ENCODE measurements at regions not wholly inside any gene's neighbourhood (a gene's known extent, or its start where the extent isn't known, plus 50 kb on each side); places are given as distances from the start of the nearest gene placed in this dataset.
A peak's percentile ranks its signal among the peaks of the same experiment; 100 is the strongest.

DNA sequence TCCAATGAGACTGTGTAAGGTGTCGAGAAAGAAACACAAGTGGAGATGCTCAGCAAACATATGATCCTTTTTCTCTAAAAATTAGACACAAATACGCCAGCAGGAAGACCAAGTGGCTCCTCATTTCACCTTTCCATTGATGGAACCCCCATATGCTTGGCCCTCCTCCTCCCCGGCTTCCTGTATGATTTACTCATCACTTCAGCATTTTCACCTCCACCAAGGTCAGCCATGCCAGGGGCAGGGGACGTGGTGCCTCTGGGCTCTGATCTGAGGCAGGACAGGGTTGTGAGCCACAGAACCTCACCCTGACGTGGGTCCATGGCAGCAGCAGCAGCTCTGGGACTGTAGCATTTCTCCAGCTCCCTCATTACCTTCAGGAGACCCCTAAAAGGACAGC, 116.8 kb upstream of the PFKP start:
- peaks cover 10 to 24% (median 16%) of the 10 kb centered on the region in 4 donors for H3K4me1 Mint-ChIP-seq
- Histone ChIP-seq H3K27ac (ENCODE audit: low read depth, low read length) (no peak overlapping the region), H3K36me3 (ENCODE audit: insufficient read depth, low read length) (no peaks in the 10 kb centered on the region), H3K9me3 (ENCODE audit: control insufficient read depth in 1 of 2, low read length in 2 of 2) (no peaks in the 10 kb centered on the region), H3K27me3 (ENCODE audit: insufficient read depth, low read length) (no peaks in the 10 kb centered on the region), H3K4me3 (ENCODE audit: low read length in 2 of 2) (no peak overlapping the region), H3K4me1 (ENCODE audit: insufficient read depth, low read length) (peaks cover 18% of the 10 kb centered on the region)
- H3K27me3 Mint-ChIP-seq: peaks cover 12 to 28% of the 10 kb centered on the region in 2 donors
- POLR2A ChIA-PET (ENCODE audit: partially characterized antibody): no interaction called here
- H3K4me3 Mint-ChIP-seq: peak overlapping the region in 4 of 8 donors; percentile 36 to 47 (median 40)
- intact Hi-C loops (cut with micrococcal nuclease): no loop called here
- H3K27ac Mint-ChIP-seq: no peak overlapping the region
- no peaks in the 10 kb centered on the region for H3K36me3 Mint-ChIP-seq
- CTCF ChIA-PET (ENCODE audit: partially characterized antibody): no interaction called here
- DNase-seq: no peak
- H3K9me3 Mint-ChIP-seq: peaks cover 0 to 3% (median 0%) of the 10 kb centered on the region in 8 donors

DNA sequence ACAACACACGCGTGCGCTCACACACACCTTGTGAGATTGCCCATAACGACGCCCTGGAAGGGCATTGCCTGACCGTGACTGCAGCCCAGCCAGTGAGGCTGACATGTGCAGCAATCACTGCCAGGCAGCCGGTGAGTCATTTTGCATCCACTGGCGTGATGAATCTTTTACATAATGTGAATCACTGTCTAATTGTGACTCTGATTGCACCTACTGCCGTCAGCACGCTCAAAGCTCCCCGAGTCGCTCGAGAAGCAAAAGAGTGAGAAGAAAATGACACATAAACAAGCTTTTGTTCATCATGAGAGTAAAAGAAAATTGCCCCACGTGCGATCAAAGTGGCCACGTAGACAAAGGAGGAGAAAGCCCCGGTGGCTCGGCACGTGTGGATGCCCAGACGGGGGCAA, 117.4 kb upstream of the PFKP start:
- Histone ChIP-seq H3K36me3 (ENCODE audit: insufficient read depth, low read length) (no peaks in the 10 kb centered on the region), H3K27me3 (ENCODE audit: insufficient read depth, low read length) (no peaks in the 10 kb centered on the region), H3K4me1 (ENCODE audit: insufficient read depth, low read length) (peaks cover 18% of the 10 kb centered on the region), H3K4me3 (ENCODE audit: low read length in 2 of 2) (no peak overlapping the region), H3K9me3 (ENCODE audit: control insufficient read depth in 1 of 2, low read length in 2 of 2) (no peaks in the 10 kb centered on the region), H3K27ac (ENCODE audit: low read depth, low read length) (no peak overlapping the region)
- Mint-ChIP-seq H3K9me3 (peaks cover 0 to 3% (median 0%) of the 10 kb centered on the region in 8 donors), H3K27me3 (peaks cover 12 to 30% of the 10 kb centered on the region in 2 donors), H3K4me1 (peaks cover 10 to 24% (median 16%) of the 10 kb centered on the region in 4 donors), H3K4me3 (peak overlapping the region in 7 of 8 donors; percentile 17 to 64 (median 40)), H3K27ac (peak overlapping the region in 1 of 7 donors; percentile 24), H3K36me3 (no peaks in the 10 kb centered on the region)
- POLR2A ChIA-PET (ENCODE audit: partially characterized antibody): no interaction called here
- CTCF ChIA-PET (ENCODE audit: partially characterized antibody): no interaction called here
- no peak for DNase-seq
- intact Hi-C loops (cut with micrococcal nuclease): no loop called here

DNA sequence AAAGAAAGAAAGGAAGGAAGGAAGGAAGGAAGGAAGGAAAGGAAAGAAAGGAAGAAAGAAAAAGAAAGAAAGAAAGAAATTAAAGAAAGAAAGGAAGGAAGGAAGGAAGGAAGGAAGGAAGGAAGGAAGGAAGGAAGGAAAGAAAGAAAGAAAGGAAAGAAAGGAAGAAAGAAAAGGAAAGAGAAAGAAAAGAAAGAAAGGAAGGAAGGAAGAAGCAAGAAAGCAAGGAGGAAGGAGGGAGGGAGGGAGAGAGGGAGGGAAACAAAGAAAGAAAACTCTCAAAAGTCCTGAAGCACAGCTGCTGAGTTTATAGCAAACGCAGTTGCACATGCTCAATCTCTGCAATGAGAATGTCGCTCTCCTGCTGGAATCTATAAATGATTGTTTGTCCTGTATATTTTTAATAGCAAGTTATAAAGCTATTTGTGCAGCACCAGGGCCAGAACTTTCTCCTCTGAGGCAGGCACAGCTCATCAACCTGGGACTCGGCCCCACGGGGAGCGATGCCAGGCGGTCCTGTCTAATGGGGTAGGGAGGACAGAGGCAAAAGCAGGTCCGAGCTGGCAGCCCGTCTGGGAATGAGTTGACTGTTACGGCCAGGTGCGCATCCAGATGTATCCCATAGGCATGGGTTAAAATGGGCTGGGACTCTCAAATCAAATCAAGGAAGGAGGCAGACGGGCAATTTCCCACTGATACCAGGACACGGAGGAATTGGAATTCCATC, 118.0 kb upstream of the PFKP start:
- Histone ChIP-seq H3K27ac (ENCODE audit: low read depth, low read length) (no peak overlapping the region), H3K36me3 (ENCODE audit: insufficient read depth, low read length) (no peaks in the 10 kb centered on the region), H3K4me3 (ENCODE audit: low read length in 2 of 2) (no peak overlapping the region), H3K4me1 (ENCODE audit: insufficient read depth, low read length) (peaks cover 18% of the 10 kb centered on the region), H3K27me3 (ENCODE audit: insufficient read depth, low read length) (no peaks in the 10 kb centered on the region), H3K9me3 (ENCODE audit: control insufficient read depth in 1 of 2, low read length in 2 of 2) (no peaks in the 10 kb centered on the region)
- no peak overlapping the region for H3K27ac Mint-ChIP-seq
- POLR2A ChIA-PET (ENCODE audit: partially characterized antibody): no interaction called here
- no peaks in the 10 kb centered on the region for H3K36me3 Mint-ChIP-seq
- peak overlapping the region in 6 of 8 donors; percentile 2 to 64 (median 40) for H3K4me3 Mint-ChIP-seq
- H3K4me1 Mint-ChIP-seq: peaks cover 10 to 24% (median 16%) of the 10 kb centered on the region in 4 donors
- H3K27me3 Mint-ChIP-seq: peaks cover 12 to 35% of the 10 kb centered on the region in 2 donors
- peaks cover 0 to 3% (median 0%) of the 10 kb centered on the region in 8 donors for H3K9me3 Mint-ChIP-seq
- intact Hi-C loops (cut with micrococcal nuclease): no loop called here
- no peak for DNase-seq
- CTCF ChIA-PET (ENCODE audit: partially characterized antibody): no interaction called here

DNA sequence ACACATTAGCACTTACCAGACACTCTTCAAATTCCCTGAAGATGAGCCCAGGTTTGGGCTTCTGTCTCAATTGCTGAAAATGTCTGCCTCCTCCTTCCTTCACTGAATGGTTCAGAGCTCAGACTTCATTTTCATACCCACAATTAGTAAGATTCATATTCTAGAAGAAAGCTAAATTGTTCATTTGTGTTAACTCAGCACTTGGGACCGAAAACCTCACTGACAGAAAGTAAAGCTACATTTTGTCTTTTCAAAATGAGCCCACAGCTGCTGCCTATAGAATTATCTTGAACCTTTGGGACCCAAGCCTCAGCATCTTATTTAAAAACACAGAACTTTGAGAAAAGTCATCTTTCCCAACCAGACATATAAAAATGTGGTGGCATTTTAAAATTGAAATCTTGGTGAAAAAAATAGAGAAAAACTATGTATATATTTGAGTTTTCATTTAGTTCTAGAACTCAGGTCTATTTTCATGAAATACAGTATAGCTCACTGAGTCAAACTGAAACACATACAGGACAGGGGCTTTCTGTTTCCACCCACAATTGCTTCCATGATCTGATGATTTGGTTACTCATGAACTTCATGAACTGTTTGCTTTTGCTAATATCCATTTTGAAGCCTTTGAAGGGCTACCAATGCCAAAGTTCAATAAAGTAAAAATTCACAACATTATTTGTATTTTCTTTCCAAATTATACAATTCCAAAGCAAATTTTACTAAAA, 119.1 kb upstream of the PFKP start:
- H3K9me3 Mint-ChIP-seq: peaks cover 0 to 3% (median 0%) of the 10 kb centered on the region in 8 donors

DNA sequence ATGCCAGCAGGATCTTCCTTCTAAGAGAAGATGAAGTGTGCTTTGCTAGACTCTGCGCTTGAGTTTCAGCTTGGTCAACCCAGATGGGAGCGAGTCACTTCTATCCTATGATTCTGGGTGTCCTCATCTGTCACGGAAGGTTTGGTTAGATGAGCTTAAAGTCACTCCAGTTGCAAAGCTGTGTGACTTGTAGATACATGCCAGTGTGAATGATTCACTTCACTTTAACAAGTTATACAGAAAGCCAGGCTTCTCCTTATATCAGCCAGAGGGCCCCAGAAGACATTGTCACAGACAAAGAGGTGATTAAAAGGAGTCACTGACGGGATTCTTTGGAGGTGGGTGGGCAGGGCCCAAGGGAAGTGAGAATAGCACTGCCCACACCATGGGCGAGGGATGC, 122.6 kb upstream of the PFKP start:
- Mint-ChIP-seq H3K4me3 (no peak overlapping the region), H3K36me3 (no peaks in the 10 kb centered on the region), H3K27me3 (peaks cover 12 to 32% of the 10 kb centered on the region in 2 donors), H3K4me1 (peaks cover 3 to 9% (median 5%) of the 10 kb centered on the region in 4 donors), H3K27ac (no peak overlapping the region), H3K9me3 (peaks cover 0 to 4% (median 0%) of the 10 kb centered on the region in 8 donors)
- ChIA-PET CTCF (ENCODE audit: partially characterized antibody) (no interaction called here), POLR2A (ENCODE audit: partially characterized antibody) (no interaction called here)
- Histone ChIP-seq H3K4me1 (ENCODE audit: insufficient read depth, low read length) (peaks cover 4% of the 10 kb centered on the region), H3K27me3 (ENCODE audit: insufficient read depth, low read length) (no peaks in the 10 kb centered on the region), H3K36me3 (ENCODE audit: insufficient read depth, low read length) (no peaks in the 10 kb centered on the region), H3K9me3 (ENCODE audit: control insufficient read depth in 1 of 2, low read length in 2 of 2) (no peaks in the 10 kb centered on the region), H3K4me3 (ENCODE audit: low read length in 2 of 2) (no peak overlapping the region), H3K27ac (ENCODE audit: low read depth, low read length) (no peak overlapping the region)
- DNase-seq: no peak
- intact Hi-C loops (cut with micrococcal nuclease): no loop called here

More for the DNA sequence above, 119.1 kb upstream of the PFKP start:
- H3K36me3 Mint-ChIP-seq: no peaks in the 10 kb centered on the region
- no peak for DNase-seq
- peaks cover 10 to 24% (median 16%) of the 10 kb centered on the region in 4 donors for H3K4me1 Mint-ChIP-seq
- POLR2A ChIA-PET (ENCODE audit: partially characterized antibody): no interaction called here
- peaks cover 18% of the 10 kb centered on the region for H3K4me1 ChIP-seq (ENCODE audit: insufficient read depth, low read length)
- H3K36me3 ChIP-seq (ENCODE audit: insufficient read depth, low read length): no peaks in the 10 kb centered on the region
- no peaks in the 10 kb centered on the region for H3K27me3 ChIP-seq (ENCODE audit: insufficient read depth, low read length)
- CTCF ChIA-PET (ENCODE audit: partially characterized antibody): no interaction called here
- H3K4me3 Mint-ChIP-seq: no peak overlapping the region
- H3K9me3 ChIP-seq (ENCODE audit: control insufficient read depth in 1 of 2, low read length in 2 of 2): no peaks in the 10 kb centered on the region
- H3K27me3 Mint-ChIP-seq: peaks cover 12 to 30% of the 10 kb centered on the region in 2 donors
- H3K27ac ChIP-seq (ENCODE audit: low read depth, low read length): no peak overlapping the region
- intact Hi-C loops (cut with micrococcal nuclease): no loop called here
- H3K27ac Mint-ChIP-seq: no peak overlapping the region
- no peak overlapping the region for H3K4me3 ChIP-seq (ENCODE audit: low read length in 2 of 2)

DNA sequence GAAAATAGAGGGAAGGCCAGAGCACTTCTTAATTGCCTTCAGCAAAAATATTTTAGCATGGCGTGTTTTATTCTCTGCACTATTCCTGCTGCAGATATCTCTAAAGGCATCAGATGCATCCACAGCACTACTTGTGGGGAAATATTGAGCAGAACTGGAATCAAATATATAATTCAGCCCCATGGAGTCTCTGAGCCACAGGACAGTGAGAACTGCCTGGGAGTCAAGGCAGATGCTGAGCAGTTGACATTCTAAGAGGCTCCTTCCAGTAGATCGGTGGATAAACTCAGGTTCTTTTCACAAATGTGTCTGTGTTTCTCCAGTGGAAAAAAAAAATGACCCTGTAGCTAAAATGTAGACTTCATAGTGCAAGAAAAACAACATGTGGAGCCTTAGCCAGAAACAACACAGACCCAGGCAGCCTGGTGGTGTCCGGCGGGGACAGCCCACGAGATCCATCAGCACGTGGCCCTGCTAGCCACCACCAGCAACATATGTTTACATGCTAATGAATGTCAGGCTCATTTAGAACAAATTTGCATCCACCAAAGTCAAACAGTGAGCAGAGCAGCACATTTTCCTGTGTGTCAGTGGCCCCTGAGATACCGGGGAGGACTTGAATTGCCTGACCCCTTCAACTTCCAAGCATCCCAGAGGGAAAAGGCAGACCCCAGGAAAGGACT, 123.3 kb upstream of the PFKP start:
- H3K4me1 ChIP-seq (ENCODE audit: insufficient read depth, low read length): no peaks in the 10 kb centered on the region
- DNase-seq: no peak
- no peaks in the 10 kb centered on the region for H3K27me3 ChIP-seq (ENCODE audit: insufficient read depth, low read length)
- H3K9me3 ChIP-seq (ENCODE audit: control insufficient read depth in 1 of 2, low read length in 2 of 2): no peaks in the 10 kb centered on the region
- no peak overlapping the region for H3K4me3 ChIP-seq (ENCODE audit: low read length in 2 of 2)
- H3K4me3 Mint-ChIP-seq: no peak overlapping the region
- no peaks in the 10 kb centered on the region for H3K36me3 Mint-ChIP-seq
- intact Hi-C loops (cut with micrococcal nuclease): no loop called here
- H3K27me3 Mint-ChIP-seq: peaks cover 12 to 34% of the 10 kb centered on the region in 2 donors
- H3K4me1 Mint-ChIP-seq: peaks cover 0 to 4% (median under 1%) of the 10 kb centered on the region in 4 donors
- ChIA-PET POLR2A (ENCODE audit: partially characterized antibody) (no interaction called here), CTCF (ENCODE audit: partially characterized antibody) (no interaction called here)
- no peak overlapping the region for H3K27ac ChIP-seq (ENCODE audit: low read depth, low read length)
- H3K9me3 Mint-ChIP-seq: peaks cover 0 to 4% (median 0%) of the 10 kb centered on the region in 8 donors
- no peaks in the 10 kb centered on the region for H3K36me3 ChIP-seq (ENCODE audit: insufficient read depth, low read length)
- H3K27ac Mint-ChIP-seq: no peak overlapping the region

DNA sequence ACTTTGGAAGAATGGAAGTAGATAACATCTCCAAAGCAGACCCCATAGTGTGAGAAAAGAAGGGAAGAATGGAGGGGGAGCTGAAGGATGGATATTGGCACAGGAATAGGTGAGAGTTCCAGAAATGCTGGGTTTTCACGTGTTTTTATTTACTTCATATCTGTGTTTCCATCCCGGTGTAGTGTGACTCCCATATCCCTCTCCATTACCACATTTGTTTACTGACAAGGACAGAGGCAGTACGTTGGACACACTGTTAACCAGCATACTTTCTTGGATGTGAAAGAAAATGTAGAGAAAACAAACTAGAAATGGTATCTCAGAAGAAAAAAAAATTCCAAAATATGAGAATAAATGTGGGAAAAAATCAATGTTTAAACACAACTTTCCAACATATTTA, 124.4 kb upstream of the PFKP start:
- Histone ChIP-seq H3K4me1 (ENCODE audit: insufficient read depth, low read length) (no peaks in the 10 kb centered on the region), H3K4me3 (ENCODE audit: low read length in 2 of 2) (no peak overlapping the region), H3K27me3 (ENCODE audit: insufficient read depth, low read length) (no peaks in the 10 kb centered on the region), H3K36me3 (ENCODE audit: insufficient read depth, low read length) (no peaks in the 10 kb centered on the region), H3K9me3 (ENCODE audit: control insufficient read depth in 1 of 2, low read length in 2 of 2) (no peaks in the 10 kb centered on the region), H3K27ac (ENCODE audit: low read depth, low read length) (no peak overlapping the region)
- Mint-ChIP-seq H3K4me1 (peaks cover 0 to under 1% (median 0%) of the 10 kb centered on the region in 4 donors), H3K4me3 (no peak overlapping the region), H3K36me3 (no peaks in the 10 kb centered on the region), H3K27me3 (peaks cover 15 to 41% of the 10 kb centered on the region in 2 donors), H3K9me3 (peaks cover 0 to 4% (median 0%) of the 10 kb centered on the region in 8 donors), H3K27ac (no peak overlapping the region)
- ChIA-PET POLR2A (ENCODE audit: partially characterized antibody) (no interaction called here), CTCF (ENCODE audit: partially characterized antibody) (no interaction called here)
- intact Hi-C loops (cut with micrococcal nuclease): no loop called here
- no peak for DNase-seq
